HG02763 (cell line): ENCODE measurements at regions not wholly inside any gene's neighbourhood (a gene's known extent, or its start where the extent isn't known, plus 50 kb on each side); places are given as distances from the start of the nearest gene placed in this dataset.

ENCODE experiments used
- ATAC-seq: cut with Tn5 transposase; IDR thresholded peaks from one replicate; pipeline ENCODE4 v1.9.1; 2021; ENCODE audit warnings: mild to moderate bottlenecking, moderate library complexity; ENCODE audit not compliant: unreplicated experiment

- no peak for ATAC-seq
Observed at GRCh38 chr9:2560180-2560579, 61.4 kb upstream of the VLDLR start.

DNA sequence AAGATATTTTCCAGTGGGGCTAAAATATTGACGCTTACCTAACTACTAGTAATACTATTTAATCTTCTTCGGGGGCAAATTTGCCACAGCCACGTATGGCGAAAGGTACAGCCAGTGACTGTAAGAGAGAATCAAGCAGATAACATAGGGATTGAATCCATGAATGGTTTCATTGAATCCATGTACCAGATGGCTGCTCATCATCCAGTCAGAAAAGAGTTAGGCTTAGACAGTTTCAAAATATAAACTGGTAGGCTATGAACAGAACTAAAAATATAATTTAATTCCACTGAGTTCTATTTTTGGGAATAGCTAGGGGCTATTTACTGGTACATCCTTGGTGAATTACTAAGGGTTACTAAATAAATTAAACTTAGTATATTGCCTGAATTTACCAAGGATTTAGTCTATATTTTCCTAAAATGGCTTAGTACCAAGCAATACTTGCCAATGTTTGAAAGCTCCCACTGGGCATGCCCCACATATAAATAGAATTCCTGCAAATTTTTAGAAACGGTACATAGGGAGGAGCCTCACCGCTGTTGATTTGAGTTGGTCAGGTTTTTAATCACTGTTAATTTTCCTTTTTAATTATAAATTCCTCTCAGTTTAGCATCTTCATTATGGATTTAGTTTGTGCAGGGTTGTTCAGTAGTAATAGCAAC, 55.8 kb upstream of the VLDLR start:
- ATAC-seq: no peak

DNA sequence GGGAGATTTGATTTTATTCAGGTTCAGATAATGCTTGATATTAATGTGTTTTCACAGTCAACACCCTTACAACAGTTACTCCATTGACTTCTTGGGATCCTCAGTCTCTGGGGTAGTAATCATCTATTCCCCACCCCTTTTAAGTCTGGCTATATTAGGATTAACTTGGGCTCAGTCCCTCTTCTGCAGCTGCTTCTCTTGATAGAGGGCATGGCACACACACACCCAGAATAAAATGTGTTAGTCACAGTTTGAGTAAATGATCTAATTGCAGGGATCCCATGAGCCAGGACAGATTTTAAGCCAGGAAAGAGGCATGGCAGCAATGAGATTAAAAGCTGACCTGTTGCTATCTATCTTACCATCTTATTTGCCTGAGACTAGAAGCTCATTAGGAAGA, 53.7 kb upstream of the VLDLR start:
- ATAC-seq: no peak

GRCh38 chr9:2568689-2569088, 52.9 kb upstream of the VLDLR start:
- ATAC-seq: no peak

- ATAC-seq: peak; percentile 75
Observed at GRCh38 chr9:2570615-2571479, 50.7 kb upstream of the VLDLR start.
